Caco-2 (cell line): ENCODE measurements at regions not wholly inside any gene's neighbourhood (a gene's known extent, or its start where the extent isn't known, plus 50 kb on each side); places are given as distances from the start of the nearest gene placed in this dataset.

Experiments used
- BruUV-seq: library from RNA; stranded (reverse); fragments of 400-500 nt; replicated peaks from 2 replicates; lab custom pipeline; 2021; lab: Mats Ljungman, UMichigan
- CTCF ChIA-PET: fragments of 300-600 bp; sonication (Branson Sonifier 250); formaldehyde crosslinking; loops from one replicate; lab custom pipeline; 2022; ENCODE audit warnings: antibody characterized with exemption; lab: Charles Lee
- POLR2A ChIA-PET: fragments of 300-600 bp; sonication (Branson Sonifier 250); formaldehyde crosslinking; loops from one replicate; lab custom pipeline; 2022; ENCODE audit warnings: antibody characterized with exemption; lab: Charles Lee
- DNase-seq, 2 experiments: peaks; one replicate each; pipeline versions ENCODE4 v3.0.0 to v3.0.0-alpha.2; 2020 to 2022
- H3K27me3 ChIP-seq: replicated peaks from 2 replicates; pipeline ENCODE4 v1.6.0; 2011; ENCODE audit warnings: low read length; ENCODE audit not compliant: control insufficient read depth, insufficient read depth
- H3K36me3 ChIP-seq: 2 replicates; pipeline ENCODE4 v1.5.1; 2011; ENCODE audit warnings: low read length; ENCODE audit not compliant: control insufficient read depth, insufficient read depth
- H3K4me1 ChIP-seq: fragments of 250-450 bp; sonication (Bioruptor Pico); 2 replicates; pipeline ENCODE4 v1.5.1; 2020; ENCODE audit warnings: mild to moderate bottlenecking
- H3K4me3 ChIP-seq: 2 replicates; pipeline ENCODE4 v1.5.1; 2011; ENCODE audit warnings: low read depth, mild to moderate bottlenecking, control low read depth, low read length
- H3K9me3 ChIP-seq: fragments of 250-450 bp; sonication (Bioruptor Pico); 2 replicates; pipeline ENCODE4 v1.5.1; 2020; ENCODE audit warnings: mild to moderate bottlenecking, moderate library complexity
- H3K27ac Mint-ChIP-seq: one replicate; pipeline ENCODE4 v1.8.0; 2022; ENCODE audit warnings: mixed read lengths; ENCODE audit not compliant: unreplicated experiment
- H3K27me3 Mint-ChIP-seq: one replicate; pipeline ENCODE4 v1.8.0; 2022; ENCODE audit warnings: mixed read lengths; ENCODE audit not compliant: insufficient read depth, unreplicated experiment
- H3K36me3 Mint-ChIP-seq: one replicate; pipeline ENCODE4 v1.8.0; 2022; ENCODE audit warnings: mild to moderate bottlenecking, mixed read lengths; ENCODE audit not compliant: insufficient read depth, unreplicated experiment
- H3K4me1 Mint-ChIP-seq: one replicate; pipeline ENCODE4 v1.8.0; 2022; ENCODE audit warnings: low read depth, mixed read lengths; ENCODE audit not compliant: unreplicated experiment
- H3K4me3 Mint-ChIP-seq: one replicate; pipeline ENCODE4 v1.8.0; 2022; ENCODE audit warnings: mild to moderate bottlenecking, moderate library complexity, mixed read lengths; ENCODE audit not compliant: unreplicated experiment
- H3K9me3 Mint-ChIP-seq: one replicate; pipeline ENCODE4 v1.8.0; 2022; ENCODE audit warnings: mixed read lengths; ENCODE audit not compliant: unreplicated experiment
- CTCF ChIP-seq, 2 experiments: fragments of 200-600 bp in 1 of 2; IDR thresholded peaks; 1 replicate in 1 of 2; 2 replicates in 1 of 2; pipeline versions ENCODE4 v1.5.1 to v1.8.0; 2011 to 2022; ENCODE audit warnings: antibody characterized with exemption in 1 of 2, control low read depth in 1 of 2, inconsistent platforms in 1 of 2, low read depth in 1 of 2, low read length in 1 of 2, mild to moderate bottlenecking in 1 of 2, moderate library complexity in 1 of 2; ENCODE audit not compliant: insufficient read depth in 1 of 2, severe bottlenecking in 1 of 2, unreplicated experiment in 1 of 2
- intact Hi-C: fragments of 100-400 bp; cut with micrococcal nuclease; formaldehyde crosslinking; loops from one replicate; pipeline ENCODE4 v1.10.0; 2022; ENCODE audit not compliant: unreplicated experiment

GRCh38 chrX:68895341-68895755, 66.5 kb downstream of the EFNB1 start:
- Mint-ChIP-seq H3K27ac (no peak overlapping the region), H3K4me1 (no peaks in the 10 kb centered on the region), H3K36me3 (no peaks in the 10 kb centered on the region), H3K27me3 (no peaks in the 10 kb centered on the region), H3K4me3 (no peak overlapping the region), H3K9me3 (no peaks in the 10 kb centered on the region)
- H3K9me3 ChIP-seq = no peaks in the 10 kb centered on the region
- H3K36me3 ChIP-seq = no peaks in the 10 kb centered on the region
- TF ChIP-seq CTCF (IDR thresholded peaks at IDR 0.05; ENCODE audit: insufficient read depth in 1 of 2, low read depth in 1 of 2, low read length in 1 of 2, severe bottlenecking in 1 of 2, unreplicated experiment in 1 of 2) = no peak
- POLR2A ChIA-PET = no interaction called here
- BruUV-seq = no TSS peak
- DNase-seq = no peak
- no peaks in the 10 kb centered on the region for H3K27me3 ChIP-seq
- H3K4me3 ChIP-seq = no peak overlapping the region
- CTCF ChIA-PET = no interaction called here
- H3K4me1 ChIP-seq = no peaks in the 10 kb centered on the region
- intact Hi-C loops = loop anchor here (5.0 kb wide), 1 partner anchor 68 kb away; the partner anchor contains the start of gene EFNB1

GRCh38 chrX:68894513-68895340, 65.9 kb downstream of the EFNB1 start:
- no peak for DNase-seq
- no TSS peak for BruUV-seq
- no peaks in the 10 kb centered on the region for H3K27me3 Mint-ChIP-seq
- no peak overlapping the region for H3K27ac Mint-ChIP-seq
- no peaks in the 10 kb centered on the region for H3K4me1 Mint-ChIP-seq
- Histone ChIP-seq H3K4me3 (no peak overlapping the region), H3K9me3 (no peaks in the 10 kb centered on the region), H3K27me3 (no peaks in the 10 kb centered on the region), H3K36me3 (no peaks in the 10 kb centered on the region), H3K4me1 (no peaks in the 10 kb centered on the region)
- intact Hi-C loops = loop anchor here (5.0 kb wide), 1 partner anchor 67 kb away; the partner anchor contains the start of gene EFNB1
- H3K4me3 Mint-ChIP-seq = no peak overlapping the region
- CTCF ChIA-PET = no interaction called here
- H3K9me3 Mint-ChIP-seq = no peaks in the 10 kb centered on the region
- TF ChIP-seq CTCF (IDR thresholded peaks at IDR 0.05; ENCODE audit: insufficient read depth in 1 of 2, low read depth in 1 of 2, low read length in 1 of 2, severe bottlenecking in 1 of 2, unreplicated experiment in 1 of 2) = no peak
- POLR2A ChIA-PET = no interaction called here
- H3K36me3 Mint-ChIP-seq = no peaks in the 10 kb centered on the region

DNA sequence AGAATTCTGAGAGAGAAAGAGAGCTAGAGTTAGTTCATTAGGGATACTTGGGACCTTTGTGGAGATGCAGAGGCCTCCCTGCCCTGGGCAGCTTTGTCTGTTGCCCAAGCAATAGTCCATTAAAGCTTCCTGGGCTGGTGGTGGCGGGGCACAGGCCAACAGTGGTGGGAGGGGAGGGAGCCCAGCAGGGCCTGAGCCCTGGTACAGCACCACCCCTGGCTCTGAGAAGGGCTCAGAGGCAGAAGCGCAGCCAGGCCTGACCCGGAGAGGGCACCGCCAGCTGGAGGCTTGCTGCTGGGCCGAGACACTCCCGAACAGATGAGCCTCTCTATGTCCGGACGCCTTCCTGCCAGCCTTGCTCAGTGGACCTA, 65.3 kb downstream of the EFNB1 start:
- CTCF ChIA-PET = interaction anchor here (1.5 kb wide), 1 partner anchor 65 kb away, joined by 5 read pairs; the partner anchor contains the start of gene EFNB1
- POLR2A ChIA-PET = no interaction called here
- H3K4me3 ChIP-seq = no peak overlapping the region

More for the DNA sequence above, 65.3 kb downstream of the EFNB1 start:
- BruUV-seq = no TSS peak
- no peaks in the 10 kb centered on the region for H3K36me3 Mint-ChIP-seq
- TF ChIP-seq CTCF (IDR thresholded peaks at IDR 0.05; ENCODE audit: insufficient read depth in 1 of 2, low read depth in 1 of 2, low read length in 1 of 2, severe bottlenecking in 1 of 2, unreplicated experiment in 1 of 2) = no peak
- H3K4me1 Mint-ChIP-seq = no peaks in the 10 kb centered on the region
- intact Hi-C loops = no loop called here
- DNase-seq = no peak
- H3K4me3 Mint-ChIP-seq = no peak overlapping the region
- no peaks in the 10 kb centered on the region for H3K9me3 ChIP-seq
- no peak overlapping the region for H3K27ac Mint-ChIP-seq
- H3K27me3 Mint-ChIP-seq = no peaks in the 10 kb centered on the region
- H3K9me3 Mint-ChIP-seq = no peaks in the 10 kb centered on the region
- no peaks in the 10 kb centered on the region for H3K4me1 ChIP-seq
- no peaks in the 10 kb centered on the region for H3K36me3 ChIP-seq
- no peaks in the 10 kb centered on the region for H3K27me3 ChIP-seq
